HG02759 (cell line): ENCODE measurements at regions not wholly inside any gene's neighbourhood (a gene's known extent, or its start where the extent isn't known, plus 50 kb on each side); places are given as distances from the start of the nearest gene placed in this dataset.
"Not testable (repeated sequence)": the region's sequence is repeated elsewhere in the genome, so short reads cannot be mapped to it uniquely, and the experiment has no call there.

ENCODE experiments used
- ATAC-seq: cut with Tn5 transposase; IDR thresholded peaks from one replicate; pipeline ENCODE4 v1.9.1; 2021; ENCODE audit warnings: mild to moderate bottlenecking, moderate library complexity; ENCODE audit not compliant: unreplicated experiment

DNA sequence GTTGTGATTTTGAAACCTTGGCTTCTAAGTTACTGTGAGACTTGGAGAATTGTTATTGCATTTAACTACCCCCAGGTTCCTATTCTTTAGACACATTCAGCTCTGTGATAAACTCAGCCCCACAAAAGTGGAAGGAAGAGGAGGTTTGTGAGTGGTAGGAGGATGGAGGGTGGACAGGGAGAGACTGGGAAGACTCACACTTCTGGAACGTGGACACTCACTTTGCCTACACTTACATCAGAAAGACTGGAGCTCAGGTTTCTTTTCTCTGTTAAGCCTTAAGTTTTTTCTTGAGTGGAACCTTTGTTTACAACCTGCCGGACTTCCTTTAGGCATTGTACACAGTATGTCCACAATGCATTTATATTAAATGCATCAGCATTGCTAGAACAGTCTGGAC, 99.0 kb downstream of the AREG start:
- ATAC-seq, result no peak

DNA sequence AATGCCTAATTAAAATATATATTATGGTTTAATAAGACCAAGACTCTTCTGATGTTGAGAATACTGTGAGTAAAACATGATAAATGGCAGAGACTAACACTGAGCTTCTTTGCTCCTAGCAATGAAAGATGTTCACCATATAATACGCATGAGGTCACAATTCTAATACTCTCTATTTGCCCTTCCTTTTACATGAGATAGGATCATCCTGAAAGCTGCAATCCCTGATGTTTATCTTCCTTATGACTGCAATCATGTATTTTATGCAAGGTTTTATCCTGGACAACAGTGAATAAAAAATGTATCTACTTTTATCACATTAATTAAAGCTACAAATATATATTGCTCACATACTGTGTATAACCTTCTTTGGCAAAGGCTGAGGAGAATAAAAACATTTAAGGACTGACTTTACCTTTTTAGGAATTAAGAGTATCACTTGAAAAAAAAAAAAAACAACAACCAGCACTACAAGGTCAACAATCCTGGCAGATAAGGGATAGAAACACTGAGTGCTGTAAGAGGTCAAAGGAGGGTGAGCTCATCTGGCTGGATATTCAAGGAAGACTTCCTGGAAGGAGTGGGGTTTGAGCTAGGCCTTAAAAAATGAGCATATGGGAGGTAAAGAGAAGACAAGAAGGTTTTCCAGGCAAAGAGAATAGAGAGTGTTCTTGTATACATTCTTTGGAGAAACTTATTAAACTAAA, 99.9 kb downstream of the AREG start:
- no peak for ATAC-seq

GRCh38 chr4:74545448-74545847, 100.5 kb downstream of the AREG start:
- no peak for ATAC-seq

- ATAC-seq, result no peak
Observed at GRCh38 chr4:74546057-74546456, 101.1 kb downstream of the AREG start.

DNA sequence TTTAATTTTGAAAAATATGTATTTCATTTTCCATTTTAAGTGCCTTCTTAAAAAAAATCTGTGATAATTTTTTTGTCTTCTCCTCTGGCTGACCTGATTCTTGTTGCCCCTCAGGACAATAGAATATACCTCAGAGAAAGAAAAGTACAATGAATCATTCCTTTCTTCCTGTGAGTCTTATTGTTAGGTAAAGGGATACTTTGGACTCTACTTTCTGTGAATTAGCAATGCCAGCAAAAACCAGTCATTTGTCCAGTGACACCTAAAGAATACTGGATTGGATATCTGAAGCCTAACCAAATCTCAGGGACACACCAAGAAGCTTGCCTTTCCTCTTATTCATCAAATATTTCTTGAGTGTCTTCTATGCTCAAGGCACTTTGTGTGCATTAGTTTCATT, 102.1 kb downstream of the AREG start:
- ATAC-seq, result no peak

DNA sequence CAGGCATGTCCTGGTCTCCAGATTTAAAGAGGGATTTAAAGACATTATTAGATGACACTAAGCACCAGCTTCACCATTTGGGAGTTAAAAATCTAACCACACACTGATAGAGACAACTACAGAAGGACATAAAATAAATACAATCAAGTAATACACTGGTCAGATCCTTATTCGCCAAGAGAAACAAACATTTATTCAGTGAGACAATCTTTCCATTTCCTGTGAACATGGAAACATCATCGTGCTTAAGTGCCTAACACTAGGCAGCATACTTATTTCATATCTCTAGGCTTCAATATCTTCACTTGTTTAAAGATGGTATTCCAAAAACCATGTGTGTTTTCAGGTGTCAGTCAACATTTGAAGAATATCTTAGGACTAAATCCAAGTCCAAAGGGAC, 103.6 kb downstream of the AREG start:
- no peak for ATAC-seq

GRCh38 chr4:74549936-74550335, 105.0 kb downstream of the AREG start:
- no peak for ATAC-seq

DNA sequence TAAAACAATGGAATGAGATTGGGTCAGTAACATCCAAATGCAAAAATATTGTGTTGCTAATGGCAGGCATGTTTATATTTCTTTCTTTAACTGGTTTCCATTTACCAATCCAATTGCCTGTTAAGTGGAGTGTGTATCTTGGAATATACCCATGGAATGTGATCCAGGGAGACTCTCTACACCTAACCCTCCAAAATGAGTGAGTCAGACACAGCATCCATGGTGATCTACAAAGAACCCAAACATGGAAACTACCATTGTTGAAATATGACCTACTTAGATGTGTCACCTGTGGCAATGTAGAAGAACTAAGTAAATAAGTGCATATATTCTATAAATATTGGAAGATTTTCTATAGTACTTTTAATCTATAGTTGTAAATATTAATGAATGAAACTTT, 110.3 kb downstream of the AREG start:
- ATAC-seq, result no peak

GRCh38 chr4:74555843-74556242, 110.9 kb downstream of the AREG start:
- no peak for ATAC-seq

GRCh38 chr4:74559853-74560252, 114.9 kb downstream of the AREG start:
- ATAC-seq, result no peak

- no peak for ATAC-seq
Observed at GRCh38 chr4:74567981-74568380, 123.0 kb downstream of the AREG start.

GRCh38 chr4:74570095-74570494, 125.2 kb downstream of the AREG start:
- ATAC-seq, result no peak

DNA sequence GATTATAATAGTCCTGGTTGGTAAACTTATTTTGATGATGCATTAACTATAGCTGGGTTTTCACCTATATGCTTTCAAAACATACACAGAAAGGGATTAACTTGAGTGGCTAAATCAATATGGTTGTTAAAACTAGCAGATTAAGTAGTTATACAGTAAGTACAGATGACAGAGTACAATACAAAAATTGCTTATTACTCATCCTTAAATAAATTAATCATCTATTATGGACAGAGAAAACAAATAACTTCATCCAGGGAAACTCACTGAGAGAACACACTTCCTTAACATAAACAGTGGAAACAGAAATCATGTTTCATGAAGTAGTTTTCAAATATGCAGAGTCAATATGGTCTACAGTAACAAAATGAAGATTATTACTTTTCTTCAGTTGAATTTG, 133.4 kb downstream of the AREG start:
- no peak for ATAC-seq

- not testable (repeated sequence) for ATAC-seq
Observed at GRCh38 chr4:74578865-74579264, 133.9 kb downstream of the AREG start.

GRCh38 chr4:74583089-74583700, 138.3 kb downstream of the AREG start:
- ATAC-seq, result no peak

GRCh38 chr4:74583757-74584156, 138.8 kb downstream of the AREG start:
- ATAC-seq, result no peak

DNA sequence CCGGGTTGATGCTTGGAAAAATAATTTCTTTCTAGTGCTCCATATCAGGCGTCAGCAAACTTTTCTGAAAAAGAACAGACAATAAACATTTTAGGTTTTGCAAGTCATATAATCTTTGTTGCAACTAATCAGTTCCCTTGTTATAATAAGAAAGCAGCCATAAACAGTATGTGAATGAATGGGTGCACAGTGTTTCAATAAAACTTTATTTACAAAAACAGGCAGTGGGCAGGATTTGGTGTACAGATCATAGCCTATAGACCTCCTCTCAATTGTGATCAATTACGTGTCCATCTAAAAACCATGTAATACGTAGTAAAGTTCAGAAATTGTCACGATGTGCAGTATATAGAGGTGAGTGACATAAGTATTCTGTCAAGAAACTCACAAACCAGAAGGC, 143.4 kb downstream of the AREG start:
- no peak for ATAC-seq

GRCh38 chr4:74590476-74590875, 145.5 kb downstream of the AREG start:
- no peak for ATAC-seq

GRCh38 chr4:74598611-74599325, 153.8 kb downstream of the AREG start:
- ATAC-seq, result no peak

- no peak for ATAC-seq
Observed at GRCh38 chr4:74603186-74603585, 158.2 kb downstream of the AREG start.

DNA sequence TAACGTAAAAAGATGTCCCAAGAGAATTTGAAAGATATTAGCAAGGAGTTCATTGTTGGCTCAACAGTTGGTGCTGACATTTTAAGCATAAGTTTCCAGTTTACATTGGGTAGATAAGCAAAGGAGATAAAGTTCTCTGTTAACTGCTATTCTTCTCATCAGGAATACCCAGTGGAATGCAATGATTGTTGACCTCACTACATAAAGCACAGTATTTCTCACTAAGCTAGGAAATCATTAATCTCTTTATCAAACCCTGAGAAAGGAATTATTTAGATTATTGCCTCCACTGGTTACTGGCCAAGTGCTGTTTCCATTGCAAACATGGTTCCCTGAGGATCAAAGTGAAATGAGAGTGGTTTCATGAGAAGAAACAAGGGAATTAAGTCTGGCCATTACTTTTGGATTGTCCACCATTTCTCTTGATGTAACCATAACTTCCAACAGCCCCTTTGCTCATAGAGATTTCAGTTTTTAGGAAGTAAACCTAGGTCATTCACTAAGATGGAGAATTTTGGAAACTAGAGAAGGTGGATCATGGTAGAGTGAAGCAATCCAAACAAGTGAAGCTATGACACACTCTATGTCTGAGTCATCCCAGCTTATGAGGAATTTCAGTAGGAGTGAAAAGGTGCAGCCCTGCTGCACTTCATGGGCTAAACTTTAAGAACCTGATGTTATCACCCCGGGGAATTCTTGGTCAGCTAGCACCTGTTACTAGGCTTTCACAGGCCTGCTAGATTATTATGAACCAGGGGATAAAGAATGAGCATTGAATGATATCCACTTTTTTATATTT, 163.4 kb downstream of the AREG start:
- ATAC-seq, result no peak
